SK-N-SH (cell line): ENCODE measurements at regions not wholly inside any gene's neighbourhood (a gene's known extent, or its start where the extent isn't known, plus 50 kb on each side); places are given as distances from the start of the nearest gene placed in this dataset.
"Not testable (repeated sequence)": the region's sequence is repeated elsewhere in the genome, so short reads cannot be mapped to it uniquely, and the experiment has no call there.

Experiments
- EP300 ChIP-seq, 2 experiments: IDR thresholded peaks; 2 replicates each; pipeline versions ENCODE4 v1.4.0 to v1.6.1; 2012; ENCODE audit warnings: borderline replicate concordance in 1 of 2, low read depth in 1 of 2, low read length in 1 of 2
- EZH2phosphoT487 ChIP-seq: fragments of 200-600 bp; sonication (generic); IDR thresholded peaks from 2 replicates; pipeline ENCODE4 v1.6.1; 2017; ENCODE audit warnings: low read depth, mixed run types, mild to moderate bottlenecking, antibody characterized with exemption, moderate library complexity, borderline replicate concordance
- NFIC ChIP-seq: IDR thresholded peaks from 2 replicates; pipeline ENCODE4 v1.4.0; 2012; ENCODE audit warnings: borderline replicate concordance
- NRF1 ChIP-seq: IDR thresholded peaks from 2 replicates; pipeline ENCODE4 v1.6.1; 2012; ENCODE audit warnings: low read depth, mild to moderate bottlenecking, low read length
- RXRA ChIP-seq: IDR thresholded peaks from 2 replicates; pipeline ENCODE4 v1.4.0; 2012; ENCODE audit warnings: low read depth, mild to moderate bottlenecking, borderline replicate concordance
- TF ChIP-seq, protein P1 (sequence below): fragments of 200-600 bp; sonication (generic); IDR thresholded peaks from 2 replicates; pipeline ENCODE4 v1.6.1; 2017; ENCODE audit warnings: antibody characterized with exemption, mild to moderate bottlenecking, moderate library complexity
- TF ChIP-seq, protein P2 (sequence below): IDR thresholded peaks from 2 replicates; pipeline ENCODE4 v1.4.0; 2012; ENCODE audit warnings: low read depth

DNA sequence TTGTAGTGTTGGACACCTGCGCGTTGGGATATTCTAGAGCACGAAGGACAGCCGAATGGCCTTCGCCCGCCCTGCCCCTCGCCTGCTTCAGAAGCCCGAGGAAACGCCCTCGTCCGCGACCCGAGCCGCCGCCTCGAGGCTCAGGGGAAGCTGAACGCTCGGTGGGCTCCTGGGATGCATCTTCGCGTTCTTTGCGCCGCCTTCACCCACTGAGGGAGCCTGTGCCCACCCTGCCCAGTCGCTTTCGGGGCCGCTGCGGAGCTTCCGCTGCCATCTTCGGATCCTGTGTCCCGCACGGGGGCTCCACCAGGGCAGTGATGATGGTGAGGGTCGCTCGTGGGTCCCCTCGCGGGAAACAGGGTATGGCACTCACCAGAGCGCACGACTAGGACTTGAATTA, 61.8 kb upstream of the NBPF20 start:
- not testable (repeated sequence) for TF ChIP-seq EZH2phosphoT487; RXRA; EP300 (IDR thresholded peaks at IDR 0.05; ENCODE audit: borderline replicate concordance in 1 of 2, low read depth in 1 of 2, low read length in 1 of 2); NRF1; NFIC
- TF ChIP-seq, protein P1, sequence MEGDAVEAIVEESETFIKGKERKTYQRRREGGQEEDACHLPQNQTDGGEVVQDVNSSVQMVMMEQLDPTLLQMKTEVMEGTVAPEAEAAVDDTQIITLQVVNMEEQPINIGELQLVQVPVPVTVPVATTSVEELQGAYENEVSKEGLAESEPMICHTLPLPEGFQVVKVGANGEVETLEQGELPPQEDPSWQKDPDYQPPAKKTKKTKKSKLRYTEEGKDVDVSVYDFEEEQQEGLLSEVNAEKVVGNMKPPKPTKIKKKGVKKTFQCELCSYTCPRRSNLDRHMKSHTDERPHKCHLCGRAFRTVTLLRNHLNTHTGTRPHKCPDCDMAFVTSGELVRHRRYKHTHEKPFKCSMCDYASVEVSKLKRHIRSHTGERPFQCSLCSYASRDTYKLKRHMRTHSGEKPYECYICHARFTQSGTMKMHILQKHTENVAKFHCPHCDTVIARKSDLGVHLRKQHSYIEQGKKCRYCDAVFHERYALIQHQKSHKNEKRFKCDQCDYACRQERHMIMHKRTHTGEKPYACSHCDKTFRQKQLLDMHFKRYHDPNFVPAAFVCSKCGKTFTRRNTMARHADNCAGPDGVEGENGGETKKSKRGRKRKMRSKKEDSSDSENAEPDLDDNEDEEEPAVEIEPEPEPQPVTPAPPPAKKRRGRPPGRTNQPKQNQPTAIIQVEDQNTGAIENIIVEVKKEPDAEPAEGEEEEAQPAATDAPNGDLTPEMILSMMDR = not testable (repeated sequence)
- TF ChIP-seq, protein P2, sequence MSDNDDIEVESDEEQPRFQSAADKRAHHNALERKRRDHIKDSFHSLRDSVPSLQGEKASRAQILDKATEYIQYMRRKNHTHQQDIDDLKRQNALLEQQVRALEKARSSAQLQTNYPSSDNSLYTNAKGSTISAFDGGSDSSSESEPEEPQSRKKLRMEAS = not testable (repeated sequence)
